IPS DF 4.7 (cell line): ENCODE measurements at regions not wholly inside any gene's neighbourhood (a gene's known extent, or its start where the extent isn't known, plus 50 kb on each side); places are given as distances from the start of the nearest gene placed in this dataset.
A peak's percentile ranks its signal among the peaks of the same experiment; 100 is the strongest.
"Not testable (repeated sequence)": the region's sequence is repeated elsewhere in the genome, so short reads cannot be mapped to it uniquely, and the experiment has no call there.

ENCODE experiments used
- DNase-seq: peaks from one replicate; pipeline ENCODE4 v3.0.0-alpha.2; 2013; ENCODE audit warnings: low spot score; ENCODE audit errors: extremely low read depth

GRCh38 chr3:104206925-104207324 lies 1159.8 kb upstream of the ALCAM start:
- DNase-seq: no peak

- DNase-seq: no peak
Observed at GRCh38 chr3:104214277-104214676, 1152.4 kb upstream of the ALCAM start.

- DNase-seq: no peak
Observed at GRCh38 chr3:104214937-104215336, 1151.8 kb upstream of the ALCAM start.

GRCh38 chr3:104219046-104219445 lies 1147.7 kb upstream of the ALCAM start:
- not testable (repeated sequence) for DNase-seq

GRCh38 chr3:104234442-104235194 lies 1132.1 kb upstream of the ALCAM start:
- no peak for DNase-seq

GRCh38 chr3:104244680-104245220 lies 1122.0 kb upstream of the ALCAM start:
- no peak for DNase-seq

- DNase-seq: no peak
Observed at GRCh38 chr3:104245261-104245660, 1121.4 kb upstream of the ALCAM start.

- DNase-seq: no peak
Observed at GRCh38 chr3:104245981-104246380, 1120.7 kb upstream of the ALCAM start.

GRCh38 chr3:104257486-104257885 lies 1109.2 kb upstream of the ALCAM start:
- DNase-seq: no peak

GRCh38 chr3:104263477-104263876 lies 1103.2 kb upstream of the ALCAM start:
- DNase-seq: no peak

- DNase-seq: not testable (repeated sequence)
Observed at GRCh38 chr3:104266219-104266618, 1100.5 kb upstream of the ALCAM start.

- no peak for DNase-seq
Observed at GRCh38 chr3:104269771-104270170, 1096.9 kb upstream of the ALCAM start.

GRCh38 chr3:104273046-104273649 lies 1093.6 kb upstream of the ALCAM start:
- peak; percentile 38 for DNase-seq

- no peak for DNase-seq
Observed at GRCh38 chr3:104275199-104275598, 1091.5 kb upstream of the ALCAM start.

GRCh38 chr3:104279617-104280016 lies 1087.1 kb upstream of the ALCAM start:
- DNase-seq: no peak

- no peak for DNase-seq
Observed at GRCh38 chr3:104281713-104282112, 1085.0 kb upstream of the ALCAM start.

GRCh38 chr3:104286645-104287044 lies 1080.1 kb upstream of the ALCAM start:
- no peak for DNase-seq

- no peak for DNase-seq
Observed at GRCh38 chr3:104291437-104291851, 1075.3 kb upstream of the ALCAM start.

GRCh38 chr3:104291878-104292277 lies 1074.8 kb upstream of the ALCAM start:
- DNase-seq: no peak

- DNase-seq: no peak
Observed at GRCh38 chr3:104297617-104298016, 1069.1 kb upstream of the ALCAM start.

- DNase-seq: no peak
Observed at GRCh38 chr3:104298662-104299061, 1068.0 kb upstream of the ALCAM start.

GRCh38 chr3:104316118-104316517 lies 1050.6 kb upstream of the ALCAM start:
- DNase-seq: no peak

GRCh38 chr3:104323226-104323625 lies 1043.5 kb upstream of the ALCAM start:
- DNase-seq: no peak
